ENCODE measurements at regions not wholly inside any gene's neighbourhood (a gene's known extent, or its start where the extent isn't known, plus 50 kb on each side); places are given as distances from the start of the nearest gene placed in this dataset.
"Not testable (repeated sequence)": the region's sequence is repeated elsewhere in the genome, so short reads cannot be mapped to it uniquely, and the experiment has no call there.

DNA sequence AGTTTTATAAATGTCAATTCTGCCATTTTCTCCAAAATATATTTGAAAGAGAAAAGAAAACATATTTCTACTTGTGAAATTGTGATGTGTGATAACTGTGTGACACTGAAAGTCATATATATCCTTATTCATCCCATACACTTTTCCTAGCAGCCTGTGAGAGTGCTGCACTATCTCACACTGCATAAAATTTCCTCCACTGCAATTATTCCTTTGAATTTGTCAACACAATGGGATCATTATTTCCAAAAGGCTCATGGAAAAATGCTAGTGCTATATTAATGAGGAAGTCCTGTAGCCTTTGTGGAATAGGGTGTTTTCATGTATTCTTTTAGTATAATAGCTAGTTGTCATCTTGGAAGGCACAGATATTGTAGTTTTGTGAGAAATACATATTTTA, 504.1 kb downstream of the RPL10L start:
- no peak for DNase-seq (ENCODE audit: low read depth, low spot score)
- no peak for TF ChIP-seq FOXP2 (optimal IDR thresholded peaks at IDR 0.05; ENCODE audit: control extremely low read depth, extremely low read length, insufficient read depth)
- TF ChIP-seq EZH2 (IDR thresholded peaks at IDR 0.05): no peak
- TF ChIP-seq POLR2AphosphoS5 (IDR thresholded peaks at IDR 0.05; ENCODE audit: borderline replicate concordance, low read depth, low read length): no peak
- Histone ChIP-seq H3K4me3 (no peak overlapping the region), H3K27ac (no peak overlapping the region), H3K9me3 (ENCODE audit: low read depth, low read length) (no peaks in the 10 kb centered on the region), H3K9ac (ENCODE audit: insufficient read length) (no peak overlapping the region), H3K36me3 (ENCODE audit: insufficient read depth, low read length) (no peaks in the 10 kb centered on the region)

DNA sequence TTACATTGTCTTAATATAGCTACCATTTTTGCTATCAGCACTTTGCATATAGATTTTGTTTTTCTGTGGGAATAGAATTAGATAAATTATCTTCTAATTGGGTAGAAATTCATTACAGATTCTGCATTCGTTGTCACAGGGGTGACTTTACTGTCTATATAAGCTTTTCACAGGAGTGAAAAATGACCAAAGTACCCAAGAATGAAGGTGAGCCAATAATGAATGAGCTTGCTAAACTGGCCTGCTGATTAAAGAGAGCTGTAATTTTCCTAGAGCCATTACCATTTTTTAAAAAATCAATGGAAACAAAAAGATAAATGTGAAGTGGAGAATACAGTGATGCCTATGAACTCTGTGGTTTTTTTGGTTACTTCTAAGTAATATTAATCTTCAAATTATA, 504.6 kb downstream of the RPL10L start:
- no peak for DNase-seq (ENCODE audit: low read depth, low spot score)
- H3K9ac ChIP-seq (ENCODE audit: insufficient read length): no peak overlapping the region
- no peaks in the 10 kb centered on the region for H3K36me3 ChIP-seq (ENCODE audit: insufficient read depth, low read length)
- TF ChIP-seq EZH2 (IDR thresholded peaks at IDR 0.05) (no peak), POLR2AphosphoS5 (IDR thresholded peaks at IDR 0.05; ENCODE audit: borderline replicate concordance, low read depth, low read length) (no peak), FOXP2 (optimal IDR thresholded peaks at IDR 0.05; ENCODE audit: control extremely low read depth, extremely low read length, insufficient read depth) (no peak)
- H3K27ac ChIP-seq: no peak overlapping the region
- H3K9me3 ChIP-seq (ENCODE audit: low read depth, low read length): no peaks in the 10 kb centered on the region
- H3K4me3 ChIP-seq: no peak overlapping the region

DNA sequence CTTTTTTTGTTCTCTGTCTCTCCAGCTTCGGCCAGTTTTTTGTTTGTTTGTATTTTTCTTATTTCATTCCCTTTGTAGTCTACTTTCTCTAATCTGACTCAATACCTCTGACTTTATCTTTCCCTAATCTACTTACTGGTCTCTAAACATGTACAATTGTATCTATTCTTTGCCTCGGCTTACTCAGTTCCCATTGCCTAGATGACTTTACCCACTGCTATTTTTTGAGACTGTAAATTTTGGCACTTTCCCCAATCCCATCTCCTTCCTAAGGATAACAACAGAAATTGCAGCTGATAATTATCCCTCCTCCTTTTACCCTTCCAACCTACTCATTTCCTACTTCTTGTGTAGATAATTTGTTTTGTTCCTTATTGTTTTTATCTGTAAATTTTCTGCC, 511.1 kb downstream of the RPL10L start:
- no peak for TF ChIP-seq POLR2AphosphoS5 (IDR thresholded peaks at IDR 0.05; ENCODE audit: borderline replicate concordance, low read depth, low read length)
- TF ChIP-seq EZH2 (IDR thresholded peaks at IDR 0.05): no peak
- TF ChIP-seq FOXP2 (optimal IDR thresholded peaks at IDR 0.05; ENCODE audit: control extremely low read depth, extremely low read length, insufficient read depth): no peak
- no peak overlapping the region for H3K27ac ChIP-seq
- no peak for DNase-seq (ENCODE audit: low read depth, low spot score)

DNA sequence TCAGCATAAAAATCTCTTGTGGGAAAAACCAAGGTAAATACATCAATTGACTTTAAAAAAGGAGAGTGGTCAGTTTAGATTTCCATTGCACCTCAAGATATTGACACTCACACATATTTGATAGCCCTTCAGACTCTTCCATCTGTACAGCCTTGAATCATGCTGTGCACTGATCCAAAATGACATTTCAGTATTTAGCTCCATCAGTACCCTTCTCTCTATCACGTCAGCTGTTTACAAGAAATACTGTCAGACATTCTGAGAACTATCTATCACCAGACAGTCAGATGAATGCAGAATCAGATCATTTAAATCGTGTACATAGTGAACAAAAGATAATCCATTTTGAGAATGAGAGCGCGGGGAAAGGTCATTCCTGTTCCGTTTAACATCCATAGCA, 511.9 kb downstream of the RPL10L start:
- no peak overlapping the region for H3K9ac ChIP-seq (ENCODE audit: insufficient read length)

More for the DNA sequence above, 511.1 kb downstream of the RPL10L start:
- Histone ChIP-seq H3K9me3 (ENCODE audit: low read depth, low read length) (no peaks in the 10 kb centered on the region), H3K4me3 (no peak overlapping the region), H3K36me3 (ENCODE audit: insufficient read depth, low read length) (no peaks in the 10 kb centered on the region), H3K9ac (ENCODE audit: insufficient read length) (no peak overlapping the region)

DNA sequence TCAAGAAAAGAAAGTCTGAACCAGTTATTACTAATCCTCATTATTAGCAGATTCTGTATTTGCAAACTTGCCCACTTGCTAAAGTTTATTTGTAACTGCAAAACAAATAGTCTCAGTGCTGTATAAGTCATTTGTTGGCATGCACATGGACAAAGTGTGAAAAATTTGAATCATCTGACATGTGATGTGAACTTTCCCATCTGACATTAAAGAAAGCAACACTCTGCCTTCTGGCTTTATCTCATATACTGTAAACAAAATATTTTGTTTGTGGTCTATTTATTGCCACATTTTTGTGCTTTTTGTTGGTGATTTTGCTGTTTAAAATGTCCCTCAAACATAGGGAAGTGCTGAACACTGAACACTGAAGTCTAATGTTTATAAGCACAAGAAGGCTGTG, 513.8 kb downstream of the RPL10L start:
- H3K27ac ChIP-seq: no peak overlapping the region
- no peak overlapping the region for H3K9ac ChIP-seq (ENCODE audit: insufficient read length)
- no peak overlapping the region for H3K4me3 ChIP-seq
- DNase-seq (ENCODE audit: low read depth, low spot score): no peak
- H3K9me3 ChIP-seq (ENCODE audit: low read depth, low read length): no peaks in the 10 kb centered on the region
- TF ChIP-seq FOXP2 (optimal IDR thresholded peaks at IDR 0.05; ENCODE audit: control extremely low read depth, extremely low read length, insufficient read depth): no peak
- no peak for TF ChIP-seq POLR2AphosphoS5 (IDR thresholded peaks at IDR 0.05; ENCODE audit: borderline replicate concordance, low read depth, low read length)
- TF ChIP-seq EZH2 (IDR thresholded peaks at IDR 0.05): no peak
- H3K36me3 ChIP-seq (ENCODE audit: insufficient read depth, low read length): no peaks in the 10 kb centered on the region

More for the DNA sequence above, 511.9 kb downstream of the RPL10L start:
- H3K36me3 ChIP-seq (ENCODE audit: insufficient read depth, low read length): no peaks in the 10 kb centered on the region
- TF ChIP-seq FOXP2 (optimal IDR thresholded peaks at IDR 0.05; ENCODE audit: control extremely low read depth, extremely low read length, insufficient read depth) (no peak), POLR2AphosphoS5 (IDR thresholded peaks at IDR 0.05; ENCODE audit: borderline replicate concordance, low read depth, low read length) (no peak), EZH2 (IDR thresholded peaks at IDR 0.05) (no peak)
- no peak overlapping the region for H3K4me3 ChIP-seq
- no peak for DNase-seq (ENCODE audit: low read depth, low spot score)
- no peaks in the 10 kb centered on the region for H3K9me3 ChIP-seq (ENCODE audit: low read depth, low read length)
- H3K27ac ChIP-seq: no peak overlapping the region

DNA sequence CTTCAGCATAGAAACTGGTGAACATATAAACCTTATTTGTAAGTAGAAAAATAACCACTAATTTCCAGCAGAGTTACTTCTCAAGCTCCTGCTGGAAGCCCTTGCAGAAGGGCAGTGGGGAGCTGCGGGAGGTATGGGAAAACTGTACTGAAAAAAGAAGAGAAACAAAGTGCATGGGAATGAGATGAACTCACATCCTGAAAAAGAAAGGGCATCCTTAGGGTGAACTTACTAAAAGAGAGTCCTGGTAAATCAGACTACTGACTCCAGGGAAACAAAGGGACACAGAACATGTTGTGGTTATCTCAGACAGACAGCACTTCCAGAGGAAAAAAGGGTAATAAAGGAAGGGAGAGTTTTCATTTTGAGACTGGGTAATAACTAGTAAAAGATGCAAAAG, 515.1 kb downstream of the RPL10L start:
- no peaks in the 10 kb centered on the region for H3K36me3 ChIP-seq (ENCODE audit: insufficient read depth, low read length)
- no peaks in the 10 kb centered on the region for H3K9me3 ChIP-seq (ENCODE audit: low read depth, low read length)
- TF ChIP-seq FOXP2 (optimal IDR thresholded peaks at IDR 0.05; ENCODE audit: control extremely low read depth, extremely low read length, insufficient read depth) (no peak), EZH2 (IDR thresholded peaks at IDR 0.05) (no peak), POLR2AphosphoS5 (IDR thresholded peaks at IDR 0.05; ENCODE audit: borderline replicate concordance, low read depth, low read length) (no peak)
- H3K27ac ChIP-seq: no peak overlapping the region
- H3K9ac ChIP-seq (ENCODE audit: insufficient read length): no peak overlapping the region
- H3K4me3 ChIP-seq: no peak overlapping the region
- DNase-seq (ENCODE audit: low read depth, low spot score): no peak

DNA sequence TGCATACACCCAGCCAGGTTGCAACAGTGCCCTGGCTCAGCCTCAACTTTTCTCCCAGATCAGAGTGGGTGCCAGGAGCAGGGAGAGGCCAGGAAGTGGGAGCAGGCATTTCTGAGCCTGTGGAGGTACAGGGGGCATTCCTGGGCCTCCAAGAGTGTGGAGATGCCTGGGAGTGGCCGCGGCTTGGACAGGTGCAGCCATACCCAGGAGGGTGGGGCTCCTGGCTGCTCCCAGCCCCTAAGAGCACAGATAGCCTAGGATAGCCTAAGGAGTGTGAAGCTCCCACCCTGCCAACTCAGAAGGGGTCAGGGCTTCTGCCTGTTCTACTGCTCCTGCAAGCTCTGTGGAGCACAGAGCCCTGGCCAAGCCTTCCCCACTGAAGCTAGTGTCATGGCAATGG, 543.4 kb downstream of the RPL10L start:
- DNase-seq (ENCODE audit: low read depth, low spot score): no peak
- TF ChIP-seq POLR2AphosphoS5 (IDR thresholded peaks at IDR 0.05; ENCODE audit: borderline replicate concordance, low read depth, low read length) (no peak), EZH2 (IDR thresholded peaks at IDR 0.05) (no peak), FOXP2 (optimal IDR thresholded peaks at IDR 0.05; ENCODE audit: control extremely low read depth, extremely low read length, insufficient read depth) (no peak)
- no peaks in the 10 kb centered on the region; the same call in 1 of the 2 replicates for H3K9me3 ChIP-seq (ENCODE audit: low read depth, low read length)

DNA sequence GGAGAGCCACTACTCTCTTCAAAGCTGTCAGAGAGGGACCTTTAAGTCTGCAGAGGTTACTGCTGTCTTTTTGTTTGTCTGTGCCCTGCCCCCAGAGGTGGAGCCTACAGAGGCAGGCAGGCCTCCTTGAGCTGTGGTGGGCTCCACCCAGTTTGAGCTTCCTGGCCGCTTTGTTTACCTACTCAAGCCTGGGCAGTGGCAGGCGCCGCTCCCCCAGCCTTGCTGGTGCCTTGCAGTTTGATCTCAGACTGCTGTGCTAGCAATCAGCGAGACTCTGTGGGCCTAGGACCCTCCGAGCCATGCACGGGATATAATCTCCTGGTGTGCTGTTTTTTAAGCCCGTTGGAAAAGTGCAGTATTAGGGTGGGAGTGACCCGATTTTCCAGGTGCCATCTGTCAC, 550.7 kb downstream of the RPL10L start:
- H3K9ac ChIP-seq (ENCODE audit: insufficient read length): not testable (repeated sequence)

More for the DNA sequence above, 543.4 kb downstream of the RPL10L start:
- Histone ChIP-seq H3K36me3 (ENCODE audit: insufficient read depth, low read length) (no peaks in the 10 kb centered on the region), H3K9ac (ENCODE audit: insufficient read length) (no peak overlapping the region), H3K4me3 (no peak overlapping the region), H3K27ac (no peak overlapping the region)

DNA sequence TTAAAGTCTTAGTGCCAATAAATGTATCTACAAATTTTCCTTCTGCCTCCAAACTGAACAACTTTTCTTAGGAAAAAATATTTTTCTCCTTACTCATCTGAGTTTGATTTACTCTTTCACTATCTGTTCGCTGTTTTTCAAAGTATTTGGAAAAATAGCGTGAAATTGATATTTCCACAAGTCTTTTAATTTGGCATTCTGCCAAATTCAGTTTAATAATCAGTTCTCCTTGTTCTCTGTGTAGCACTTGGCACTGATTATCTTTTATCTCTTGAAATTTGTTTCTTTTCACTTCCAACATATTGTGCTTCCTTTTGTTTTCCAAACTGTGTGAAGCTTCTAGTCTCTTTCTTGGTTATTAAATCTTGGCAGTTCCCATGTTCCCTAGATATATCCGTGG, 559.8 kb downstream of the RPL10L start:
- Histone ChIP-seq H3K9ac (ENCODE audit: insufficient read length) (no peak overlapping the region), H3K27ac (no peak overlapping the region), H3K36me3 (ENCODE audit: insufficient read depth, low read length) (no peaks in the 10 kb centered on the region), H3K9me3 (ENCODE audit: low read depth, low read length) (no peaks in the 10 kb centered on the region), H3K4me3 (no peak overlapping the region)
- DNase-seq (ENCODE audit: low read depth, low spot score): no peak
- TF ChIP-seq POLR2AphosphoS5 (IDR thresholded peaks at IDR 0.05; ENCODE audit: borderline replicate concordance, low read depth, low read length) (no peak), FOXP2 (optimal IDR thresholded peaks at IDR 0.05; ENCODE audit: control extremely low read depth, extremely low read length, insufficient read depth) (no peak), EZH2 (IDR thresholded peaks at IDR 0.05) (no peak)

More for the DNA sequence above, 550.7 kb downstream of the RPL10L start:
- not testable (repeated sequence) for DNase-seq (ENCODE audit: low read depth, low spot score); H3K4me3 ChIP-seq; H3K27ac ChIP-seq; H3K36me3 ChIP-seq (ENCODE audit: insufficient read depth, low read length); H3K9me3 ChIP-seq (ENCODE audit: low read depth, low read length)
